H9 (cell line): ENCODE measurements at regions not wholly inside any gene's neighbourhood (a gene's known extent, or its start where the extent isn't known, plus 50 kb on each side); places are given as distances from the start of the nearest gene placed in this dataset.

Experiments used
- DNase-seq: peaks from one replicate; pipeline ENCODE4 v3.0.0-alpha.2; 2017
- H2AFZ ChIP-seq: one replicate; pipeline ENCODE4 v1.6.1; 2013; ENCODE audit warnings: mild to moderate bottlenecking, low read length, control low read depth, moderate library complexity
- H2AK5ac ChIP-seq: 2 replicates; pipeline ENCODE4 v1.6.1; 2013; ENCODE audit warnings: low read length, control low read depth, mixed read lengths; ENCODE audit not compliant: insufficient read length
- H2BK120ac ChIP-seq: one replicate; pipeline ENCODE4 v1.6.1; 2013; ENCODE audit warnings: low read depth, mild to moderate bottlenecking, low read length, control low read depth, inconsistent platforms; ENCODE audit not compliant: poor library complexity, severe bottlenecking
- H2BK12ac ChIP-seq: 2 replicates; pipeline ENCODE4 v1.6.1; 2013; ENCODE audit warnings: low read length, control low read depth, mixed read lengths, low read depth; ENCODE audit not compliant: insufficient read length
- H2BK15ac ChIP-seq: 2 replicates; pipeline ENCODE4 v1.6.1; 2013; ENCODE audit warnings: low read depth, low read length, control low read depth
- H2BK20ac ChIP-seq: one replicate; pipeline ENCODE4 v1.6.1; 2013; ENCODE audit warnings: low read depth, mild to moderate bottlenecking, low read length, control low read depth, inconsistent platforms; ENCODE audit not compliant: poor library complexity, severe bottlenecking
- H2BK5ac ChIP-seq: 2 replicates; pipeline ENCODE4 v1.6.1; 2013; ENCODE audit warnings: low read length, control low read depth, mixed read lengths; ENCODE audit not compliant: insufficient read length
- H3K14ac ChIP-seq: 2 replicates; pipeline ENCODE4 v1.6.1; 2013; ENCODE audit warnings: low read length, control low read depth; ENCODE audit not compliant: insufficient read depth
- H3K18ac ChIP-seq: 2 replicates; pipeline ENCODE4 v1.6.1; 2013; ENCODE audit warnings: low read depth, mild to moderate bottlenecking, mixed read lengths, low read length, control low read depth; ENCODE audit not compliant: insufficient read length
- H3K23ac ChIP-seq: 2 replicates; pipeline ENCODE4 v1.6.1; 2013; ENCODE audit warnings: low read length, control low read depth, mixed read lengths, low read depth; ENCODE audit not compliant: insufficient read length
- H3K23me2 ChIP-seq: 2 replicates; pipeline ENCODE4 v1.6.1; 2013; ENCODE audit warnings: low read depth, mild to moderate bottlenecking, mixed read lengths, low read length, control low read depth; ENCODE audit not compliant: insufficient read length, poor library complexity, severe bottlenecking
- H3K27ac ChIP-seq: 2 replicates; pipeline ENCODE4 v1.5.1; 2013; ENCODE audit warnings: low read length, control low read depth, mixed read lengths, low read depth; ENCODE audit not compliant: insufficient read length
- H3K27me3 ChIP-seq: 2 replicates; pipeline ENCODE4 v1.6.1; 2013; ENCODE audit warnings: low read length, control low read depth, inconsistent platforms; ENCODE audit not compliant: insufficient read depth
- H3K4ac ChIP-seq: 2 replicates; pipeline ENCODE4 v1.6.1; 2013; ENCODE audit warnings: low read depth, mild to moderate bottlenecking, control low read depth, inconsistent platforms, low read length, moderate library complexity
- H3K4me1 ChIP-seq: 2 replicates; pipeline ENCODE4 v1.6.1; 2013; ENCODE audit warnings: low read length, control low read depth, inconsistent platforms; ENCODE audit not compliant: insufficient read depth
- H3K4me2 ChIP-seq: 2 replicates; pipeline ENCODE4 v1.6.1; 2013; ENCODE audit warnings: low read length, control low read depth, mixed read lengths; ENCODE audit not compliant: insufficient read length, insufficient read depth
- H3K56ac ChIP-seq: 2 replicates; pipeline ENCODE4 v1.6.1; 2013; ENCODE audit warnings: low read depth, mild to moderate bottlenecking, mixed read lengths, low read length, control low read depth; ENCODE audit not compliant: insufficient read length
- H3K79me1 ChIP-seq: 2 replicates; pipeline ENCODE4 v1.6.1; 2013; ENCODE audit warnings: low read depth, mild to moderate bottlenecking, moderate library complexity, low read length, control low read depth, inconsistent platforms; ENCODE audit not compliant: insufficient read depth, poor library complexity, severe bottlenecking
- H3K79me2 ChIP-seq: 2 replicates; pipeline ENCODE4 v1.6.1; 2013; ENCODE audit warnings: low read length, control low read depth, inconsistent platforms; ENCODE audit not compliant: insufficient read depth
- H3K9ac ChIP-seq: 2 replicates; pipeline ENCODE4 v1.6.1; 2013; ENCODE audit warnings: low read length, control low read depth, mixed read lengths; ENCODE audit not compliant: insufficient read length; ENCODE audit errors: extremely low read depth
- H3K9me3 ChIP-seq: one replicate; pipeline ENCODE4 v1.6.1; 2013; ENCODE audit warnings: low read depth, low read length, inconsistent platforms; ENCODE audit not compliant: control insufficient read depth
- H3T11ph ChIP-seq: one replicate; pipeline ENCODE4 v1.6.1; 2013; ENCODE audit warnings: mild to moderate bottlenecking, low read length, control low read depth, inconsistent platforms
- H4K20me1 ChIP-seq: one replicate; pipeline ENCODE4 v1.6.1; 2013; ENCODE audit not compliant: control insufficient read depth, insufficient read length, insufficient read depth
- H4K5ac ChIP-seq: 2 replicates; pipeline ENCODE4 v1.6.1; 2013; ENCODE audit warnings: low read depth, mild to moderate bottlenecking, mixed read lengths, low read length, control low read depth; ENCODE audit not compliant: insufficient read length
- H4K8ac ChIP-seq: replicated peaks from 2 replicates; pipeline ENCODE4 v1.6.1; 2013; ENCODE audit warnings: low read length, control low read depth, mixed read lengths, low read depth; ENCODE audit not compliant: insufficient read length
- H4K91ac ChIP-seq: 2 replicates; pipeline ENCODE4 v1.6.1; 2013; ENCODE audit warnings: low read depth, mild to moderate bottlenecking, moderate library complexity, mixed read lengths, low read length, control low read depth; ENCODE audit not compliant: insufficient read length
- H3K27ac Mint-ChIP-seq, 3 experiments: 2 replicates in 2 of 3; 3 replicates in 1 of 3; pipeline ENCODE4 v1.8.0; 2020 to 2021; ENCODE audit warnings: mixed read lengths in 3 of 3, mild to moderate bottlenecking in 1 of 3, moderate library complexity in 1 of 3
- H3K27me3 Mint-ChIP-seq: 2 replicates; pipeline ENCODE4 v1.8.0; 2021; ENCODE audit warnings: low read depth, mild to moderate bottlenecking, moderate library complexity, mixed read lengths
- H3K36me3 Mint-ChIP-seq, 3 experiments: 2 replicates in 2 of 3; 3 replicates in 1 of 3; pipeline ENCODE4 v1.8.0; 2020 to 2021; ENCODE audit warnings: low read depth in 3 of 3, mixed read lengths in 3 of 3; ENCODE audit not compliant: insufficient read depth in 1 of 3
- H3K4me1 Mint-ChIP-seq, 2 experiments: 2 replicates each; pipeline ENCODE4 v1.8.0; 2020; ENCODE audit warnings: mixed read lengths in 2 of 2
- H3K4me3 Mint-ChIP-seq, 2 experiments: 2 replicates in 1 of 2; 3 replicates in 1 of 2; pipeline ENCODE4 v1.8.0; 2020 to 2021; ENCODE audit warnings: mild to moderate bottlenecking in 2 of 2, mixed read lengths in 2 of 2, moderate library complexity in 1 of 2
- H3K9me3 Mint-ChIP-seq, 2 experiments: 2 replicates in 1 of 2; 3 replicates in 1 of 2; pipeline ENCODE4 v1.8.0; 2020; ENCODE audit warnings: mild to moderate bottlenecking in 2 of 2, mixed read lengths in 2 of 2, moderate library complexity in 1 of 2
- WGBS: extraction: QIAGEN DNeasy Blood & Tissue Kit; methylation state at CpG from one replicate; pipeline ENCODE4 v1.1.7; 2013; ENCODE audit warnings: missing lambda C conversion rate, low lambda C conversion rate, mixed read lengths; ENCODE audit not compliant: insufficient read length; ENCODE audit errors: extremely low coverage; 5-methylcytosine and 5-hydroxymethylcytosine counted together
- TF ChIP-seq, protein P1 (sequence below): fragments of 200-600 bp; sonication (generic); conservative IDR thresholded peaks from 3 replicates; pipeline ENCODE4 v1.8.0; 2021; ENCODE audit warnings: antibody characterized with exemption, mild to moderate bottlenecking

DNA sequence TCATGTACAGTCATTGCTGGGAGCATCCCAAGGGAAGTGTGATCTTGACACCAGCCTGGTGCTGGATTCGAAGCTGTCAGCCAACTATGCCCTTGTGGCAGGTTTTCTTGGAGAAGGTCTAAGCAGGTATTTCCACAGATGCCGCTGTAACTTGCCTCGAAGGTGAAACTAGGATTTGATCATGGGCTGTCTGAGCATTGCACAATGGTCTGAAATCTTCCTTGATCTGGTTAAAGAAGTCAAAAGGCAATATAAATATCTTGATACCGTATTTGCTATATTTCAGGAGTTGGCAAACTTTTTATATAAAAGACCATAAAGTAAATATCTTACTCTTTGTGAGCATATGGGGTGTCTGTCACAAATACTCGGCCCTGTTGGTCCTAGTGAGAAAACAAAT, 206.8 kb downstream of the LYPLAL1 start:
- H2BK15ac ChIP-seq = no peak overlapping the region
- H3K27ac Mint-ChIP-seq = no peak overlapping the region; a peak in 1 of 7 replicates
- no peaks in the 10 kb centered on the region; a peak in 1 of 7 replicates for H3K36me3 Mint-ChIP-seq

More for the DNA sequence above, 206.8 kb downstream of the LYPLAL1 start:
- Mint-ChIP-seq H3K4me1 (no peaks in the 10 kb centered on the region), H3K27me3 (no peaks in the 10 kb centered on the region), H3K9me3 (no peaks in the 10 kb centered on the region), H3K4me3 (no peak overlapping the region)
- no peaks in the 10 kb centered on the region for H3K27me3 ChIP-seq
- H3K79me2 ChIP-seq = no peaks in the 10 kb centered on the region
- no peak overlapping the region for H2AK5ac ChIP-seq
- no peak overlapping the region for H2BK120ac ChIP-seq
- no peak overlapping the region for H2BK5ac ChIP-seq
- H3K4me1 ChIP-seq = no peaks in the 10 kb centered on the region
- H3K9ac ChIP-seq = no peak overlapping the region
- H3K56ac ChIP-seq = no peak overlapping the region
- no peak overlapping the region for H3K23ac ChIP-seq
- H2BK20ac ChIP-seq = no peak overlapping the region
- TF ChIP-seq, protein P1, sequence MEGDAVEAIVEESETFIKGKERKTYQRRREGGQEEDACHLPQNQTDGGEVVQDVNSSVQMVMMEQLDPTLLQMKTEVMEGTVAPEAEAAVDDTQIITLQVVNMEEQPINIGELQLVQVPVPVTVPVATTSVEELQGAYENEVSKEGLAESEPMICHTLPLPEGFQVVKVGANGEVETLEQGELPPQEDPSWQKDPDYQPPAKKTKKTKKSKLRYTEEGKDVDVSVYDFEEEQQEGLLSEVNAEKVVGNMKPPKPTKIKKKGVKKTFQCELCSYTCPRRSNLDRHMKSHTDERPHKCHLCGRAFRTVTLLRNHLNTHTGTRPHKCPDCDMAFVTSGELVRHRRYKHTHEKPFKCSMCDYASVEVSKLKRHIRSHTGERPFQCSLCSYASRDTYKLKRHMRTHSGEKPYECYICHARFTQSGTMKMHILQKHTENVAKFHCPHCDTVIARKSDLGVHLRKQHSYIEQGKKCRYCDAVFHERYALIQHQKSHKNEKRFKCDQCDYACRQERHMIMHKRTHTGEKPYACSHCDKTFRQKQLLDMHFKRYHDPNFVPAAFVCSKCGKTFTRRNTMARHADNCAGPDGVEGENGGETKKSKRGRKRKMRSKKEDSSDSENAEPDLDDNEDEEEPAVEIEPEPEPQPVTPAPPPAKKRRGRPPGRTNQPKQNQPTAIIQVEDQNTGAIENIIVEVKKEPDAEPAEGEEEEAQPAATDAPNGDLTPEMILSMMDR = no peak
- no peak overlapping the region for H3K4ac ChIP-seq
- H4K8ac ChIP-seq = no peak overlapping the region
- no peak overlapping the region for H3T11ph ChIP-seq
- no peak overlapping the region for H2BK12ac ChIP-seq
- H4K5ac ChIP-seq = no peak overlapping the region
- no CpG with 5 or more reads among the region's 5 CpGs for WGBS
- H3K9me3 ChIP-seq = no peaks in the 10 kb centered on the region
- no peak overlapping the region for H4K91ac ChIP-seq
- no peak for DNase-seq
- no peaks in the 10 kb centered on the region for H3K23me2 ChIP-seq
- H3K79me1 ChIP-seq = no peaks in the 10 kb centered on the region
- H3K27ac ChIP-seq = no peak overlapping the region
- no peak overlapping the region for H2AFZ ChIP-seq
- H4K20me1 ChIP-seq = no peaks in the 10 kb centered on the region
- H3K4me2 ChIP-seq = no peak overlapping the region
- H3K18ac ChIP-seq = no peak overlapping the region
- H3K14ac ChIP-seq = no peak overlapping the region
